GM18867 (cell line): ENCODE measurements at regions not wholly inside any gene's neighbourhood (a gene's known extent, or its start where the extent isn't known, plus 50 kb on each side); places are given as distances from the start of the nearest gene placed in this dataset.

Source experiments
- ATAC-seq: cut with Tn5 transposase; IDR thresholded peaks from one replicate; pipeline ENCODE4 v1.9.1; 2021; ENCODE audit warnings: mild to moderate bottlenecking, moderate library complexity; ENCODE audit not compliant: unreplicated experiment

DNA sequence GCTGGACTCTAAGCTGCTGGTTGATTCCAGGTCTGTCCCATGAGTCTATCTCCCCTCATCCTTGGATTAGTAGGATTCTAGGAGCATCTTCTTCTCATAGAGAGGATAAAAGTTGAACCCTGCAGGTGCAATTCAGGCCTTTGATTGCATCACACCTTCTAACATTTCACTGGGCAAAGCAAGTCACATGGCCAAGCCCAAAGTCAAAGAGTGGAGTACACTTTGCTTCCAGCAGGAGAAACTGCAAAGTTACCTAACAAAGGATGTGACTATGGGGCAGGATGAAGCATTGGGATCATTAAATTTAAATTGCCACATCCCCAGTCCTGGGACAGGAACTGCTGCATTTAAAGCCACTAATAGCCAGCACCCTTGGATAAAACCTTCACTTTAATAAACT is 51.0 kb upstream of the EGFLAM start:
- ATAC-seq: no peak

DNA sequence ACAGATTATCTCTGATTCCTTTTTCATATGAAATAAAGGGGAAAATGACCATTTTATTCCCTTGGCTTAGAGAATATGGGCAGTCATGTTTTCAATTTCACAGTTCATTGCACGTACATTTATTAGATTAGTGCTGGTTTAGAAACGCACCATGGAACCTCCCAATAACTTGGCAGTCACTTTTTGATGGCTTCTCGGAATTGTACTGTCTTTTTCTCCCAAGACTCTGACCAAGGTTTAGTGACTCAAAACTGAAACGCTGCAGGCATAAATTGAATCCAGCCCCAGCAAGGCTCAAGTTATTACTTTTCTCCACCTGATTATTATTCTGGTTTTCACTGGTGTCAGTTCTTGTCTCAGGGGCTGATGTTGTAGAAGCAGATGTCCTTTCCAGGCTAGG is 55.6 kb upstream of the EGFLAM start:
- ATAC-seq: no peak

GRCh38 chr5:38200872-38201557 is 57.3 kb upstream of the EGFLAM start:
- no peak for ATAC-seq

GRCh38 chr5:38197118-38197517 is 61.2 kb upstream of the EGFLAM start:
- no peak for ATAC-seq

DNA sequence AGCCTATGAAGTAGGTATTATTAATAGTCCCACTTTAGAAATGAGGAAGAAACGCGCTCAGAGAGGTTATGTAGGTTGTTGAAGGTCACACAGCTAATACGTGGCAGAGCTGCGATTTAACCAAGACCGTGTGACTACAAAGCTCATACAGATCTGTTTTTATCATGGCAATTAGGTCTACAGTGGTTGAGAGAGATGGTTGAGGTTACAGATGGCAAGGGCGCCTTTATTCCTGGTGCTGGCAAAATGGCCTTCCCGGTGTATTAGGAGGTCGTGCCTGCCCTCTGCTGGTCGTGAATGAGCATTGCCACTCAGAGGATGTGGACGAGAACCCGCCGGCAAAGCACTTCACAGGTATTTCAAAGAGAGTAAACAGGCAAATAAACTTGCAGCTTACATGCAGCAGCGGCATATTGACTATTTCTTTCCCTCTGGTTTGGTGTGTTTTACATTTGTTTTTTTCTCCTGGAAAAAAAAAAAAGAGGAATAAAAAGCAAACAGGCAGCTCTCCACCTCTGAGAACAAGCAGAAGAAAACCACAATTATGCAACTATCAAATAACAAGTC is 65.3 kb upstream of the EGFLAM start:
- peak; percentile 76 for ATAC-seq

- no peak for ATAC-seq
These were observed 66.7 kb upstream of the EGFLAM start for GRCh38 chr5:38191693-38192092.

DNA sequence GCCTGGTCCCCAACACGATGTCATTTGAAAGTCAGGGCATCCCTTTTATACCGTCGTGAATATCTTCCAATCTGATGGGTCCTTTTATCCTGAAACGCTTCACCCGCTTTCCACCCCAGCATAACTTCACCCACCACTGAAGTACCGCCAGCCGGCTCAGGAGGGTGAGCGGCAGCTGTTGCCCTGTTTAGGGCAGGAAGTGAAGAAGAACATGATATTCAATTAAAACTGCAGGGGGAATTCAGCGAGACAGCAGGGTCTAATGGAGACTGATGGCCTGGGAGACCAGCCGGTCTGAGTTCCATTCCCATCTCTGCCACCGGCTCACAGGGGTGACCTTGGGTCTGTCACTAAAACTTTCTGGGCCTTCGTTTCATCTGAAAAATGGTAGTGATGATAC is 68.2 kb upstream of the EGFLAM start:
- no peak for ATAC-seq

GRCh38 chr5:38189081-38189504 is 69.3 kb upstream of the EGFLAM start:
- no peak for ATAC-seq

DNA sequence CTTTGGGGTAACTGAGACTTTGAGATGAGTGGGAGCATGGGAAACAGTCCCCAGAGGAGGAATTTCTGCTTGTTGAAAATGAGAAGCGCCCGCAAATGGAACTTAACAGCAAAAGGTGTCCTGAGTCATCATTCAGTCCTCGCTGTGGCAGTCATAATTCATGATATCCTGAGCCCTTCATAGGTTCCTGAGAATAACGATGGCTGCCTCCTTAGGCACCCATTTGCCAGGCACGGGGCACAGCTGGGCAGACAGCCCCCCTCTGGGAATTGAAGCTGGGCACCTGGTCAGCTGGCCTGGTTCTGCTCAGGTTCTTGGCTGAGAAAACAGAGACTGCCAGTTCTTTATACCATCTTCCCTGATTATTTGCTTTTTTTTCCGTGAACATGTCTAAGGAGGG is 69.8 kb upstream of the EGFLAM start:
- no peak for ATAC-seq

DNA sequence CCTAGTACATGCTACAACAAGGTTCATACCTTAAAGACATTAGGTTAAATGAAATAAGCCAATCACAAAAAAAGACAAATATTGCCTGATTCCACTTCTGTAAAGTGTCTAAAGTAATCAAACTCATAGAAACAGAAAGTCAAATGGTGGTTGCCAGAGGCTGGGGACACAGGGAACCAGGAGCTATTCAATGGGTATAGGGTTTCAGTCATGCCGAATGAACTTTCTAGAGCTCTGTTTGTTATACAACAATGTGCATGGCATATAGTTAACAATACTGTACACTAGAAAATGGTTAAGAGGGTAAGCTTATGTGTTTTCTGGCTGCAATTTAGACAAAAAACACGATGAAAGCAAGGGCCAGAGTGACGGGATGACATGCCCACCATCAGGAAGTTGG is 70.8 kb upstream of the EGFLAM start:
- no peak for ATAC-seq

GRCh38 chr5:38184627-38185026 is 73.7 kb upstream of the EGFLAM start:
- ATAC-seq: no peak

DNA sequence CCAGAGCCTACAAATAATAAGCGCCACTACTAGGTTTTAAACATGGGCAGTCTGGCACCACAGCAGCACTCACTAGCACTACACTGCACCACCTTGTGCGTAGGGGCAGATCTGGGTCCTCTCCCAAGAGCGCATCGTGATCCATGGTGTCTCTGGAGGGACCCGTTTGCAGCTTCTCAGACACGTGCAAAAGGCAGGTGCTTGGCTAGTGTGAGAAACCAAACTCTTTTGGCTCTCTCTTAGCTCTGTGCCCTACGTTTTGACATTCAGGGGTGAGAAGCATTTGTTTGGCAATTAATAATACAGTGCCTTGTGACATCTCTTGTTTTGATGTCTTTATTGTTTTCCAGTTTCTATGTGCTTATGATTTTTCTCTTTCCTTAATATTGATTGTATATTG is 75.4 kb upstream of the EGFLAM start:
- no peak for ATAC-seq

DNA sequence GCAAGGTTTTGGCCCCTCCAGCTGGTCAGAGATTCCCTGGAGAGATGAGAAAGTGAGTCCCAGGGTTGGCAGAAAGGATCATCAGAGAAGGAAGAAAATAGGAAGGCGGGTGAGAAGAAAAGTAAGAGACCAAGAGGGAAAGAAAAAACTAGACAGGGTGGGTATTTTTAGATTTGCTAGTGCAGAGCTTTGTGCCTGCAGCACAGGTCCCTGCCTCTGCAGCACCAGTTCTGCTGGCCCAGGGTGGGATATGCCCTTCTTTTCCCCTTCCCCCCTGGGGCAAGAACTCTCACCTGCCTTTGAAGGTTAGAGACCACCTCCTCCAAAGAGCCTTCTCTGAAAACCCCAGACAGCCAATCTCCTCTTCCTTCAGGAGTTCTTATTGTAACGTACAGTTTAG is 90.3 kb upstream of the EGFLAM start:
- ATAC-seq: no peak

GRCh38 chr5:38167562-38167996 is 90.8 kb upstream of the EGFLAM start:
- no peak for ATAC-seq

- ATAC-seq: no peak
These were observed 91.5 kb upstream of the EGFLAM start for GRCh38 chr5:38166832-38167231.

DNA sequence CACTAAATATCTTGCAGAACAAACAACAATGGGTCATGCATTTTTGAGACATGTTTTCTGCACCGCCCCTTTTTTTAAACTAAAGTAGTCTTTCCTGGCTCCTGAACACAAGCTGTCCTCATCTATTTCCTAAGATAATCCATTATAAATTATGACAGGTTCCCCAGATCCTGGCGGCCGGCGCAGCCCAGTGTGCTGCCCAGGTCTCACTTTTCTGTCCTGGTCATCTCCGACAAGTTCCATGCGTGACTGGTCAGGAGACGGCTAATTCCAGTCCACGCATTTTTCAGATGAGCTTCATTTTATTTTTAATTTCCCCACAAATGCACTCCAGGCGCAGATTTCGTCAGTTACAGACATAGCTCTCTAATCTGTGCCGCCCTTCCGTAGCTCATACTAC is 92.9 kb upstream of the EGFLAM start:
- ATAC-seq: no peak

GRCh38 chr5:38164776-38165399 is 93.5 kb upstream of the EGFLAM start:
- no peak for ATAC-seq

GRCh38 chr5:38163636-38164237 is 94.6 kb upstream of the EGFLAM start:
- ATAC-seq: no peak

- ATAC-seq: no peak
These were observed 95.7 kb upstream of the EGFLAM start for GRCh38 chr5:38162625-38163024.

DNA sequence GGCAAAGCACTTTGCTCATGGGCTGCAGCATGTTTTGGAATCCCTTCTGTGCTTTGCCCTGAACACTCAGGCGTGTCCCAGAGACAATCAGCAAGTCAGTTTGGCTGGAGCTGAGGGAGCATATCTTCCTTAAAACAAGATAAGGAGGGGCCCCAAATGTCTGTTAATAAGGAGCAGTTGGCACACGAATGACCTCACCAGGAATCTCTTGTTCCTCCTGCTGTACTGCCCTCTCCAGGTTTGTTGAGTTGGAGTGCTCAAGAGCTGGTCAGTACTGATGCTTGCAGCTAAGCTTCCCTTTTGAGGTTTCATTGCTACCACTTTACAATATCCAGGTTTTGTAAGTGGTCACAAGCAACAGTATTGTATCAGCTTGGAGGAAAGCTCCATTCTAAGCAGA is 101.3 kb upstream of the EGFLAM start:
- ATAC-seq: no peak

GRCh38 chr5:38154615-38155204 is 103.6 kb upstream of the EGFLAM start:
- ATAC-seq: no peak

GRCh38 chr5:38151878-38152277 is 106.5 kb upstream of the EGFLAM start:
- ATAC-seq: no peak
